Left forelimb (tissue), 1 donor: ENCODE measurements at regions not wholly inside any gene's neighbourhood (a gene's known extent, or its start where the extent isn't known, plus 50 kb on each side); places are given as distances from the start of the nearest gene placed in this dataset.
A peak's percentile ranks its signal among the peaks of the same experiment; 100 is the strongest.

Experiments used
- DNase-seq: peaks from one replicate; pipeline ENCODE4 v3.0.0-alpha.2; 2018; ENCODE audit warnings: low spot score

- no peak for DNase-seq
These were observed 189.3 kb upstream of the RFC3 start for GRCh38 chr13:33628662-33629061.

- DNase-seq = no peak
These were observed 188.2 kb upstream of the RFC3 start for GRCh38 chr13:33629605-33630360.

- DNase-seq = no peak
These were observed 184.0 kb upstream of the RFC3 start for GRCh38 chr13:33633701-33634545.

GRCh38 chr13:33634546-33634982 is 183.4 kb upstream of the RFC3 start:
- no peak for DNase-seq

GRCh38 chr13:33636243-33636642 is 181.7 kb upstream of the RFC3 start:
- DNase-seq = no peak

GRCh38 chr13:33636955-33637670 is 180.8 kb upstream of the RFC3 start:
- no peak for DNase-seq

- DNase-seq = no peak
These were observed 179.8 kb upstream of the RFC3 start for GRCh38 chr13:33637978-33638743.

GRCh38 chr13:33639158-33639557 is 178.8 kb upstream of the RFC3 start:
- no peak for DNase-seq

GRCh38 chr13:33639626-33640080 is 178.3 kb upstream of the RFC3 start:
- DNase-seq = no peak

- no peak for DNase-seq
These were observed 177.1 kb upstream of the RFC3 start for GRCh38 chr13:33640832-33641231.

GRCh38 chr13:33642374-33643065 is 175.4 kb upstream of the RFC3 start:
- DNase-seq = peak; percentile 71

GRCh38 chr13:33644581-33645543 is 173.1 kb upstream of the RFC3 start:
- DNase-seq = no peak

- no peak for DNase-seq
These were observed 172.1 kb upstream of the RFC3 start for GRCh38 chr13:33645591-33646554.

GRCh38 chr13:33649212-33649878 is 168.6 kb upstream of the RFC3 start:
- DNase-seq = no peak

GRCh38 chr13:33651766-33652165 is 166.2 kb upstream of the RFC3 start:
- no peak for DNase-seq

- DNase-seq = no peak
These were observed 160.7 kb upstream of the RFC3 start for GRCh38 chr13:33657274-33657673.

GRCh38 chr13:33659466-33659865 is 158.5 kb upstream of the RFC3 start:
- DNase-seq = no peak

GRCh38 chr13:33659894-33660293 is 158.1 kb upstream of the RFC3 start:
- no peak for DNase-seq
